Lung (tissue), 11 donors: ENCODE measurements at regions not wholly inside any gene's neighbourhood (a gene's known extent, or its start where the extent isn't known, plus 50 kb on each side); places are given as distances from the start of the nearest gene placed in this dataset.
"Not testable (repeated sequence)": the region's sequence is repeated elsewhere in the genome, so short reads cannot be mapped to it uniquely, and the experiment has no call there.

Experiments used
- ATAC-seq: fragments of 200-7000 bp; cut with Tn5 transposase; one replicate; pipeline ENCODE4 v1.9.1; 2020; ENCODE audit warnings: moderate number of reproducible peaks; ENCODE audit not compliant: insufficient read depth, low FRiP score
- DNase-seq, 3 donors: peaks; one replicate each; pipeline ENCODE4 v3.0.0-alpha.2; 2013 to 2017
- H3K27ac ChIP-seq, 2 donors: one replicate each; pipeline ENCODE4 v1.5.1; 2013; ENCODE audit warnings: mild to moderate bottlenecking in 2 of 2, moderate library complexity in 2 of 2, control low read depth in 1 of 2, inconsistent platforms in 1 of 2, low read depth in 1 of 2, low read length in 1 of 2
- H3K27me3 ChIP-seq, 3 donors: one replicate each; pipeline ENCODE4 v1.5.1; 2013; ENCODE audit warnings: low read length in 2 of 3; ENCODE audit not compliant: control insufficient read depth in 3 of 3, insufficient read depth in 3 of 3
- H3K36me3 ChIP-seq, 4 donors: one replicate each; pipeline ENCODE4 v1.5.1; 2013; ENCODE audit warnings: low read length in 4 of 4, mild to moderate bottlenecking in 1 of 4, moderate library complexity in 1 of 4; ENCODE audit not compliant: control insufficient read depth in 4 of 4, insufficient read depth in 4 of 4
- H3K4me1 ChIP-seq, 5 donors: one replicate each; pipeline ENCODE4 v1.5.1; 2013; ENCODE audit warnings: low read length in 5 of 5, mild to moderate bottlenecking in 2 of 5, moderate library complexity in 1 of 5; ENCODE audit not compliant: control insufficient read depth in 5 of 5, insufficient read depth in 5 of 5
- H3K4me3 ChIP-seq: one replicate; pipeline ENCODE4 v1.5.1; 2013; ENCODE audit warnings: mild to moderate bottlenecking, control low read depth, moderate library complexity
- H3K9ac ChIP-seq, 2 donors: one replicate each; pipeline ENCODE4 v1.5.1; 2013; ENCODE audit warnings: low read length in 2 of 2, control low read depth in 1 of 2; ENCODE audit not compliant: insufficient read depth in 1 of 2
- H3K9me3 ChIP-seq, 4 donors: one replicate each; pipeline ENCODE4 v1.5.1; 2013; ENCODE audit warnings: low read length in 3 of 4, mild to moderate bottlenecking in 1 of 4, moderate library complexity in 1 of 4; ENCODE audit not compliant: control insufficient read depth in 4 of 4, insufficient read depth in 3 of 4
- WGBS, 2 donors: extraction: QIAGEN DNeasy Blood & Tissue Kit; methylation state at CpG; one replicate each; pipeline ENCODE4 v1.1.7; 2013; 5-methylcytosine and 5-hydroxymethylcytosine counted together
- TF ChIP-seq, protein P1 (sequence below): IDR thresholded peaks from 2 replicates; pipeline ENCODE4 v1.5.1; 2012; ENCODE audit warnings: mild to moderate bottlenecking; ENCODE audit errors: control extremely low read depth, extremely low read depth
- donor health status: control.
- donor health status: control.
- donor health status: Bipolar disorder and iron deficiency.
- donor health status: healthy.
- donor health status: DM: yes; HTN: yes; CAD: no.

DNA sequence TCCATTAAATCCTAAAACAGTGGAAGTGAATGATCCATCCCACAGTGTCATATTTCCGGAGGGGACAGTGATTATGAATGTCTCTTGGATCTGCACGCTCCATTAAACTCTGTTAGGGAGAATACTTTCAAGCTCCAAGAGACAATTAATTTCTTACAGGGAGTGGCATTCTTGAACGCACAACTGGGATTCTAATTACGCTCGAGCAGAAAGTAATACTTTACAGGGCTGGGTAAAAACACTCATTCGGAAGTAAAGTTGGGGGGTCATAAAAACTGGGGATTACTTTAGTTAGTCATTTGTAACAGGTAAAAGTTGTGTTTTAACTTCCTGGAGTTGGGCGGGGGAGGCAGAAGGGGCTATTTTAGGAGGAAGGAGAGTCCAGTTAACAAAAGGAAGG, 151.8 kb downstream of the ZFP64 start:
- no peak for DNase-seq
- Histone ChIP-seq H3K27me3 (no peaks in the 10 kb centered on the region), H3K4me1 (no peaks in the 10 kb centered on the region), H3K4me3 (no peak overlapping the region), H3K27ac (no peak overlapping the region), H3K9me3 (no peaks in the 10 kb centered on the region), H3K36me3 (no peaks in the 10 kb centered on the region), H3K9ac (no peak overlapping the region)
- no peak for ATAC-seq
- WGBS, 2 donors = 81 to 90% methylated on average over 7 of the region's 7 CpGs
- TF ChIP-seq, protein P1, sequence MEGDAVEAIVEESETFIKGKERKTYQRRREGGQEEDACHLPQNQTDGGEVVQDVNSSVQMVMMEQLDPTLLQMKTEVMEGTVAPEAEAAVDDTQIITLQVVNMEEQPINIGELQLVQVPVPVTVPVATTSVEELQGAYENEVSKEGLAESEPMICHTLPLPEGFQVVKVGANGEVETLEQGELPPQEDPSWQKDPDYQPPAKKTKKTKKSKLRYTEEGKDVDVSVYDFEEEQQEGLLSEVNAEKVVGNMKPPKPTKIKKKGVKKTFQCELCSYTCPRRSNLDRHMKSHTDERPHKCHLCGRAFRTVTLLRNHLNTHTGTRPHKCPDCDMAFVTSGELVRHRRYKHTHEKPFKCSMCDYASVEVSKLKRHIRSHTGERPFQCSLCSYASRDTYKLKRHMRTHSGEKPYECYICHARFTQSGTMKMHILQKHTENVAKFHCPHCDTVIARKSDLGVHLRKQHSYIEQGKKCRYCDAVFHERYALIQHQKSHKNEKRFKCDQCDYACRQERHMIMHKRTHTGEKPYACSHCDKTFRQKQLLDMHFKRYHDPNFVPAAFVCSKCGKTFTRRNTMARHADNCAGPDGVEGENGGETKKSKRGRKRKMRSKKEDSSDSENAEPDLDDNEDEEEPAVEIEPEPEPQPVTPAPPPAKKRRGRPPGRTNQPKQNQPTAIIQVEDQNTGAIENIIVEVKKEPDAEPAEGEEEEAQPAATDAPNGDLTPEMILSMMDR = no peak

DNA sequence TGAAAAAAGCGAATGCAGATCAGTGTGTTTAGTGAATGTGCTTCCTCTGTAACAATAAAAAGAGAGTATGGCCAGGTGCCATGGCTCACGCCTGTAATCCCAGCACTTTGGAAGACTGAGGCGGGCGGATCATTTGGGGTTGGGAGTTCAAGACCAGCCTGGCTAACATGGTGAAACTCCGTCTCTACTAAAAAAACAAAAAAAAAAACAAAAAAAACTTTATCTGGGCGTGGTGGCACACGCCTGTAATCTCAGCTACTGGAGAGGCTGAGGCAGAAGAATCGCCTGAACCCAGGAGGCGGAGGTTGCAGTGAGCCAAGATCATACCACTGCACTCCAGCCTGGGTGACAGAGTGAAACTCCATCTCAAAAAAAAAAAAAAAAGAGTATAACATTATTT, 152.9 kb downstream of the ZFP64 start:
- not testable (repeated sequence) for H3K4me3 ChIP-seq, H3K27ac ChIP-seq, H3K4me1 ChIP-seq, H3K9ac ChIP-seq, ATAC-seq, H3K36me3 ChIP-seq, DNase-seq, H3K9me3 ChIP-seq, H3K27me3 ChIP-seq
- WGBS, 2 donors = 92 to 97% methylated on average over 9 of the region's 9 CpGs

DNA sequence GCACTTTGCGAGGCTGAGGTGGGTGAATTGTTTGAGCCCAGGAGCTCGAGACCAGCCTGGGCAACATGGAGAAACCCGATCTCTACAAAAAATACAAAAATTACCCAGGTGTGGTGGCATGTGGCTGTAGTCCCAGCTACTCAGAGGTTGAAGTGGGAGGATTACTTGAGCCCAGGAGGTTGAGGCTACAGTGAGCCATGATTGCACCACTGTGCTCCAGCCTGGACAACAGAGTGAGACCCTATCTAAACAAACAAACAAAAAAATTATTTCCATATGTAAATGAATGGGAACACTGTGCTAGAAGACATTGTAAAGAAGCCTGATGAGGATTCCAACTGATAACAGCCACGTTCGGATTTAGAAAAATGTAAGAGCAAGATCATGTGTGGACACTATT, 154.2 kb downstream of the ZFP64 start:
- Histone ChIP-seq H3K9ac (no peak overlapping the region), H3K4me3 (no peak overlapping the region), H3K9me3 (no peaks in the 10 kb centered on the region), H3K27me3 (no peaks in the 10 kb centered on the region), H3K27ac (no peak overlapping the region), H3K36me3 (no peaks in the 10 kb centered on the region), H3K4me1 (peaks cover 0 to 1% (median 0%) of the 10 kb centered on the region in 5 donors)
- ATAC-seq (no peak), DNase-seq (no peak)
- TF ChIP-seq, protein P1 = no peak
- 92 to 97% methylated on average over 5 of the region's 5 CpGs for WGBS, 2 donors

DNA sequence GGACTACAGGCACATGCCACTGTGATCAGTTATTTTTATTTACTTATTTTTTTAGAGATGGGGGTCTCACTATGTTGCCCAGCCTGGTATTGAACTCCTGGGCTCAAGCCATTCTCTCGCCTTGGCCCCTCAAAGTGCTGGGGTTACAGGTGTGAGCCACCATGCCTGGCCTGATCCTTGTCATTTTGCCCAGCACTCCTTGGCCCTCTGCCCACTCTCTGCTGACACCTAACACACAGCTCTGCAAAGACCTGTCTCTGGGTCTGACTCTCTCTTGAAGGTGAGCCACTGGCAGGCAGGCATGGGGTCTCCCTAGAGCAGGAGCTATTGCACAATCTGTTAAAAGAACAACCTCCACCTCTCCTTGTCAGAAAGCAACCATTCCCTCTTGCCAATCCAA, 155.6 kb downstream of the ZFP64 start:
- Histone ChIP-seq H3K9me3 (no peaks in the 10 kb centered on the region), H3K4me1 (peaks cover 0 to 15% (median 12%) of the 10 kb centered on the region in 5 donors), H3K27me3 (no peaks in the 10 kb centered on the region), H3K27ac (no peak overlapping the region), H3K36me3 (no peaks in the 10 kb centered on the region), H3K4me3 (no peak overlapping the region), H3K9ac (no peak overlapping the region)
- WGBS, 2 donors = 97 to 100% methylated on average over 1 of the region's 1 CpG
- DNase-seq (no peak), ATAC-seq (no peak)
- TF ChIP-seq, protein P1 = no peak
